Heart left ventricle (tissue), 13 donors: ENCODE measurements at regions not wholly inside any gene's neighbourhood (a gene's known extent, or its start where the extent isn't known, plus 50 kb on each side); places are given as distances from the start of the nearest gene placed in this dataset.

ENCODE experiments used
- CTCF ChIP-seq, 12 donors: fragments of 200-600 bp; sonication (generic) in 4 of 12; IDR thresholded peaks; one replicate each; pipeline versions ENCODE4 v1.5.0 to v1.8.0; 2018 to 2022; ENCODE audit warnings: antibody characterized with exemption in 12 of 12, mild to moderate bottlenecking in 5 of 12
- POLR2A ChIP-seq, 2 donors: fragments of 450-650 bp; IDR thresholded peaks; one replicate each; pipeline ENCODE4 v1.6.1; 2017; ENCODE audit warnings: antibody characterized with exemption in 2 of 2, mild to moderate bottlenecking in 2 of 2, moderate library complexity in 2 of 2
- donor health status: ischemic (EF 13 %, LVEDD 7.1; RV severe dilation, severe dysfunction).
- donor health status: DM: no; HTN: yes; CAD: no.
- donor health status: DM: no; HTN: no; CAD: no.
- donor health status: ischemic (EF 25% LVEDD 6.9; RV normal size, moderate dysfunction).
- donor health status: ischemic (EF 25% LVEDD 5.7; RV mildly dilated, moderate dysfunction).
- donor health status: ischemic (EF 35%, LVEDD 5.7; RV mildly dilated, moderate dysfunction).
- donor health status: nonischemic (EF 11% LVEDD 7.7; RV severe dilation, severe dysfunction).
- donor health status: DM: yes; HTN: yes; CAD: no.
- donor health status: PGD.
- donor health status: ischemic (EF 29% LVEDD 5.4; RV normal size, mild dysfunction).
- donor health status: nonischemic (EF 23%, LVEDD 6.1; RV moderate dilation, normal function).

- no peak for TF ChIP-seq CTCF (IDR thresholded peaks at IDR 0.05)
- TF ChIP-seq POLR2A (IDR thresholded peaks at IDR 0.05), result no peak
These were observed 729.5 kb upstream of the SLC39A10 start for GRCh38 chr2:194927489-194927888.
